ENCODE measurements at regions not wholly inside any gene's neighbourhood (a gene's known extent, or its start where the extent isn't known, plus 50 kb on each side); places are given as distances from the start of the nearest gene placed in this dataset.

GRCh38 chr10:36437367-36437766 is 688.0 kb upstream of the ANKRD30A start:
- Histone ChIP-seq H4K20me1 (ENCODE audit: insufficient read depth, low read length) (no peaks in the 10 kb centered on the region), H3K4me1 (ENCODE audit: control insufficient read depth in 1 of 2, insufficient read depth in 2 of 2, low read length in 2 of 2) (no peaks in the 10 kb centered on the region), H3K4me2 (replicated peaks; ENCODE audit: extremely low read depth, low read length, poor library complexity, severe bottlenecking) (no peak overlapping the region), H3K4me3 (replicated peaks in 1 of 3; ENCODE audit: low read depth in 2 of 3, low read length in 3 of 3) (no peak overlapping the region), H2AFZ (ENCODE audit: insufficient read depth, low read depth, low read length, poor library complexity, severe bottlenecking) (no peak overlapping the region), H3K79me2 (ENCODE audit: insufficient read depth, low read length) (no peaks in the 10 kb centered on the region), H3K9me3 (replicated peaks in 1 of 2; ENCODE audit: control insufficient read depth in 1 of 2, insufficient read depth in 1 of 2, low read length in 2 of 2) (peaks cover 0 to 4% of the 10 kb centered on the region in 2 donors), H3K27ac (ENCODE audit: low read depth in 1 of 2, low read length in 2 of 2) (no peak overlapping the region), H3K9ac (ENCODE audit: insufficient read depth, low read length, poor library complexity, severe bottlenecking) (no peak overlapping the region), H3K36me3 (replicated peaks in 1 of 2; ENCODE audit: control insufficient read depth in 1 of 2, insufficient read depth in 2 of 2, low read length in 2 of 2) (no peaks in the 10 kb centered on the region), H3K27me3 (ENCODE audit: control insufficient read depth in 2 of 2, insufficient read depth in 2 of 2, low read length in 2 of 2) (no peaks in the 10 kb centered on the region)
- DNase-seq: no peak
- no peak overlapping the region for H3K27ac Mint-ChIP-seq
- no peaks in the 10 kb centered on the region for H3K36me3 Mint-ChIP-seq
- no peak for TF ChIP-seq CTCF (IDR thresholded peaks at IDR 0.05)
- peaks cover 0 to 11% (median 7%) of the 10 kb centered on the region in 7 donors for H3K9me3 Mint-ChIP-seq
- intact Hi-C loops (cut with micrococcal nuclease): no loop called here
- H3K27me3 Mint-ChIP-seq (ENCODE audit: low read depth in 3 of 3): peaks cover 0 to 2% (median 1%) of the 10 kb centered on the region in 3 donors
- no CpG with 5 or more reads among the region's 3 CpGs for WGBS (ENCODE audit: insufficient coverage)
- H3K4me3 Mint-ChIP-seq: no peak overlapping the region
- H3K4me1 Mint-ChIP-seq: no peaks in the 10 kb centered on the region

- no peak overlapping the region for H3K9ac ChIP-seq (ENCODE audit: insufficient read depth, low read length, poor library complexity, severe bottlenecking)
Observed at GRCh38 chr10:36428507-36428906, 696.9 kb upstream of the ANKRD30A start.

More at GRCh38 chr10:36428507-36428906, 696.9 kb upstream of the ANKRD30A start:
- H3K4me1 Mint-ChIP-seq: no peaks in the 10 kb centered on the region
- Histone ChIP-seq H3K4me3 (replicated peaks in 1 of 3; ENCODE audit: low read depth in 2 of 3, low read length in 3 of 3) (no peak overlapping the region), H3K4me2 (replicated peaks; ENCODE audit: extremely low read depth, low read length, poor library complexity, severe bottlenecking) (no peak overlapping the region), H3K79me2 (ENCODE audit: insufficient read depth, low read length) (no peaks in the 10 kb centered on the region), H3K4me1 (ENCODE audit: control insufficient read depth in 1 of 2, insufficient read depth in 2 of 2, low read length in 2 of 2) (no peaks in the 10 kb centered on the region), H4K20me1 (ENCODE audit: insufficient read depth, low read length) (no peaks in the 10 kb centered on the region), H3K27me3 (ENCODE audit: control insufficient read depth in 2 of 2, insufficient read depth in 2 of 2, low read length in 2 of 2) (no peaks in the 10 kb centered on the region), H3K9me3 (replicated peaks in 1 of 2; ENCODE audit: control insufficient read depth in 1 of 2, insufficient read depth in 1 of 2, low read length in 2 of 2) (no peaks in the 10 kb centered on the region), H2AFZ (ENCODE audit: insufficient read depth, low read depth, low read length, poor library complexity, severe bottlenecking) (no peak overlapping the region), H3K27ac (ENCODE audit: low read depth in 1 of 2, low read length in 2 of 2) (no peak overlapping the region), H3K36me3 (replicated peaks in 1 of 2; ENCODE audit: control insufficient read depth in 1 of 2, insufficient read depth in 2 of 2, low read length in 2 of 2) (no peaks in the 10 kb centered on the region)
- intact Hi-C loops (cut with micrococcal nuclease): no loop called here
- H3K27me3 Mint-ChIP-seq (ENCODE audit: low read depth in 3 of 3): peaks cover 0 to 2% (median 0%) of the 10 kb centered on the region in 3 donors
- H3K9me3 Mint-ChIP-seq: peaks cover 0 to 7% (median 3%) of the 10 kb centered on the region in 7 donors
- DNase-seq: no peak
- TF ChIP-seq CTCF (IDR thresholded peaks at IDR 0.05): no peak
- H3K36me3 Mint-ChIP-seq: no peaks in the 10 kb centered on the region
- H3K4me3 Mint-ChIP-seq: no peak overlapping the region
- no peak overlapping the region for H3K27ac Mint-ChIP-seq
- 100% methylated on average over 1 of the region's 2 CpGs for WGBS (ENCODE audit: insufficient coverage)
